Body of pancreas (tissue), 4 donors: ENCODE measurements at regions not wholly inside any gene's neighbourhood (a gene's known extent, or its start where the extent isn't known, plus 50 kb on each side); places are given as distances from the start of the nearest gene placed in this dataset.

Experiments used
- POLR2A ChIP-seq, 3 donors: fragments of 450-650 bp; IDR thresholded peaks; one replicate each; pipeline ENCODE4 v1.6.1; 2016; ENCODE audit warnings: antibody characterized with exemption in 3 of 3, mild to moderate bottlenecking in 2 of 3
- TF ChIP-seq, protein P1 (sequence below), 7 experiments: fragments of 450-650 bp in 4 of 7; fragments of 200-600 bp in 3 of 7; sonication (generic) in 3 of 7; IDR thresholded peaks; one replicate each; pipeline ENCODE4 v1.5.1; 2016 to 2019; ENCODE audit warnings: antibody characterized with exemption in 7 of 7

DNA sequence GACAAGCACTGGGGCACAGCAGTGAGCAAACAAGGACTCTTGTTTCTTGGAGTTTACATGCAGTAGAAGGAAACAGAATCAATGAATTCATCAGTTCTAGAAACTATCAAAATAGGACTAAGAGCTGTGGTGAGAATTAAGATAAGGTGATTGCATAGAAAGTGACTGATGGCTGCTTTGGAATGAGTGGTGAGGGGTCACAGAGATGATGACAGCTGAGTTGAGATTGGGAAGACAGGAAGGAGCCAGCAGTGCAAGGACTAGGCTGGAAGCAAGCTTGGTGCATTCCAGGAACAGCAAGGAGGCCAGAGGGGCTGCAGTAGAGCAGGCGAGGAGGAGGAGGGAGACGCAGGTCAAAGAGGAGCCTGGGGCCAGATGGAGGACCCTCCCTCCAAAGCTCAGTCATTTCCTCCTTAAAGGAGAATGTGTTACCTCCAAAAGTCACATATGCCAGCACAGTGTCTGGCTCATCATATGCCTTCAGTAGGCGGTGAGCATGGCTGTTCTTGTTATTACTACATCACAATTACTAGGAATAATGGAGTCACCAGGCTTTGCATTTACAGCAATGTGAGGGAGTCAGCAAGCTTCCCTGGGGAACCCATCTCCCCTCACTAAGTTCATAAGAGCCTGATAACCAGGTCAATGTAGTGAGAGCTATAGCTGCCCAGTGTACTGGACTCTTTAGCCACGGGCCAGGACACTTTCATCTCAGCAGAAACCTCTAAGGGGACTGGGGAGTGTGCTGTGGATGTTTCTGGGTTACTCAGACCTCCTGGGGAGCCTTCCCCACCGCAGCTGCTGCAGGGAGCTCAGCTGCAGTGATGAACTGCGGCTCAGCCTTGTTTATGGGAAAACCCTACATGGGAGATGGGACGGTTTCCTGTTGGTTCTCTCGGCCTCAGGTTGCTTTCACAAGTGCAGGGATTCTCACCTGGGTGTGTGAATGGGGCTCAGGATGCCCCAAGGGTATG, 157.2 kb downstream of the SEC14L1 start:
- TF ChIP-seq POLR2A (IDR thresholded peaks at IDR 0.05): no peak
- TF ChIP-seq, protein P1, sequence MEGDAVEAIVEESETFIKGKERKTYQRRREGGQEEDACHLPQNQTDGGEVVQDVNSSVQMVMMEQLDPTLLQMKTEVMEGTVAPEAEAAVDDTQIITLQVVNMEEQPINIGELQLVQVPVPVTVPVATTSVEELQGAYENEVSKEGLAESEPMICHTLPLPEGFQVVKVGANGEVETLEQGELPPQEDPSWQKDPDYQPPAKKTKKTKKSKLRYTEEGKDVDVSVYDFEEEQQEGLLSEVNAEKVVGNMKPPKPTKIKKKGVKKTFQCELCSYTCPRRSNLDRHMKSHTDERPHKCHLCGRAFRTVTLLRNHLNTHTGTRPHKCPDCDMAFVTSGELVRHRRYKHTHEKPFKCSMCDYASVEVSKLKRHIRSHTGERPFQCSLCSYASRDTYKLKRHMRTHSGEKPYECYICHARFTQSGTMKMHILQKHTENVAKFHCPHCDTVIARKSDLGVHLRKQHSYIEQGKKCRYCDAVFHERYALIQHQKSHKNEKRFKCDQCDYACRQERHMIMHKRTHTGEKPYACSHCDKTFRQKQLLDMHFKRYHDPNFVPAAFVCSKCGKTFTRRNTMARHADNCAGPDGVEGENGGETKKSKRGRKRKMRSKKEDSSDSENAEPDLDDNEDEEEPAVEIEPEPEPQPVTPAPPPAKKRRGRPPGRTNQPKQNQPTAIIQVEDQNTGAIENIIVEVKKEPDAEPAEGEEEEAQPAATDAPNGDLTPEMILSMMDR (IDR thresholded peaks at IDR 0.05): no peak
